ENCODE measurements at regions not wholly inside any gene's neighbourhood (a gene's known extent, or its start where the extent isn't known, plus 50 kb on each side); places are given as distances from the start of the nearest gene placed in this dataset.

- Histone ChIP-seq H3K4me3 (no peak overlapping the region), H3K27ac (no peak overlapping the region)
- TF ChIP-seq CTCF (IDR thresholded peaks at IDR 0.05): no peak
- DNase-seq (ENCODE audit: low spot score): no peak
These were observed 126.6 kb downstream of the TMEM132E start for GRCh38 chr17:34706029-34706428.

- Histone ChIP-seq H3K27ac (no peak overlapping the region), H3K4me3 (no peak overlapping the region)
- TF ChIP-seq CTCF (IDR thresholded peaks at IDR 0.05): no peak
- DNase-seq (ENCODE audit: low spot score): no peak
These were observed 124.2 kb downstream of the TMEM132E start for GRCh38 chr17:34703533-34703932.

- Histone ChIP-seq H3K27ac (no peak overlapping the region), H3K4me3 (no peak overlapping the region)
- no peak for DNase-seq (ENCODE audit: low spot score)
- no peak for TF ChIP-seq CTCF (IDR thresholded peaks at IDR 0.05)
These were observed 119.8 kb downstream of the TMEM132E start for GRCh38 chr17:34699181-34699580.

GRCh38 chr17:34692920-34693319 lies 113.5 kb downstream of the TMEM132E start:
- TF ChIP-seq CTCF (IDR thresholded peaks at IDR 0.05): no peak
- Histone ChIP-seq H3K4me3 (no peak overlapping the region), H3K27ac (no peak overlapping the region)
- no peak for DNase-seq (ENCODE audit: low spot score)

Data from coronary artery (tissue), 2 donors.